ENCODE measurements at regions not wholly inside any gene's neighbourhood (a gene's known extent, or its start where the extent isn't known, plus 50 kb on each side); places are given as distances from the start of the nearest gene placed in this dataset.

DNA sequence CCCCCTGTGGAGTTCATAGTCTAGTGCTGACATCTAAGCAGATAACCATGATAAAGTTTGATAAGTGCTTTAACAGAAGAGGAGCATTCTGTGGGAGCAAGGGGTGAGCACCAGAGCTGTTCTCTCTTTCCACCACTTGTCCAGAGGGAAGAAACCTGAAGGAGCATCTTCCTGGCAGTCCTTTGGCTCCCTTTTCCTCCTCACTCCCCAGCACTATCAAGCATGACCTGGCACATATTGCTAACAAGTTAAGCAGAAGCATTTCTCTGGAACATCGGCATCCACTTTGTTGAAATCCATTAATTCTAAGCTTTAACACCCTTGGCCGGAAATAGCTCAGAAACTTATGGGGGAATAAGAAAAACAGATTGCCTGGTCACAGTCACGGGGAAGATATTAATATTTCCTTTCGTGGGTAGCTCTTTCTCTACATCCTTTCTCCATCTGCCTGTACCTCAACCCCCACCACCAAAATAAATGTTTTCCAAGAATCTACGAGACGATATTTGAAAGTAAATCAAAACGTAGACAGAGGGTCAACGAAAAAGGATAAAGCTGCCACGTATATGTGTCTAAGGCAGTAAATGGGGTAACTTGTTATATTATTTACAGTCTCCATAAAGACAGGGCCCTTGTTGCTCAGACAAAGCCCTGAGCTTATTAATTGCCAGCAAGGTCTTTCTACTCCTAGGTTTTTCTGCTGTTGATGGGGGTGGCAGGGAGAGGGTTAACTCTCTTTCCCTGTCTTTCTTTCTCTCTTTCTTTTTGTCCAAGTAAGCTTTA lies 351.4 kb downstream of the NUF2 start:
- TF ChIP-seq USF1 (CRISPR knock-in tag; IDR thresholded peaks at IDR 0.05) (no peak), RORB (CRISPR knock-in tag; IDR thresholded peaks at IDR 0.05) (no peak), PRDM15 (CRISPR knock-in tag; IDR thresholded peaks at IDR 0.05) (no peak)
- TF ChIP-seq, protein P1, sequence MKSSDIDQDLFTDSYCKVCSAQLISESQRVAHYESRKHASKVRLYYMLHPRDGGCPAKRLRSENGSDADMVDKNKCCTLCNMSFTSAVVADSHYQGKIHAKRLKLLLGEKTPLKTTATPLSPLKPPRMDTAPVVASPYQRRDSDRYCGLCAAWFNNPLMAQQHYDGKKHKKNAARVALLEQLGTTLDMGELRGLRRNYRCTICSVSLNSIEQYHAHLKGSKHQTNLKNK (CRISPR knock-in tag; IDR thresholded peaks at IDR 0.05), result no peak
- TF ChIP-seq, protein P2, sequence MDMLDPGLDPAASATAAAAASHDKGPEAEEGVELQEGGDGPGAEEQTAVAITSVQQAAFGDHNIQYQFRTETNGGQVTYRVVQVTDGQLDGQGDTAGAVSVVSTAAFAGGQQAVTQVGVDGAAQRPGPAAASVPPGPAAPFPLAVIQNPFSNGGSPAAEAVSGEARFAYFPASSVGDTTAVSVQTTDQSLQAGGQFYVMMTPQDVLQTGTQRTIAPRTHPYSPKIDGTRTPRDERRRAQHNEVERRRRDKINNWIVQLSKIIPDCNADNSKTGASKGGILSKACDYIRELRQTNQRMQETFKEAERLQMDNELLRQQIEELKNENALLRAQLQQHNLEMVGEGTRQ (CRISPR knock-in tag; IDR thresholded peaks at IDR 0.05), result no peak
- TF ChIP-seq, protein P3, sequence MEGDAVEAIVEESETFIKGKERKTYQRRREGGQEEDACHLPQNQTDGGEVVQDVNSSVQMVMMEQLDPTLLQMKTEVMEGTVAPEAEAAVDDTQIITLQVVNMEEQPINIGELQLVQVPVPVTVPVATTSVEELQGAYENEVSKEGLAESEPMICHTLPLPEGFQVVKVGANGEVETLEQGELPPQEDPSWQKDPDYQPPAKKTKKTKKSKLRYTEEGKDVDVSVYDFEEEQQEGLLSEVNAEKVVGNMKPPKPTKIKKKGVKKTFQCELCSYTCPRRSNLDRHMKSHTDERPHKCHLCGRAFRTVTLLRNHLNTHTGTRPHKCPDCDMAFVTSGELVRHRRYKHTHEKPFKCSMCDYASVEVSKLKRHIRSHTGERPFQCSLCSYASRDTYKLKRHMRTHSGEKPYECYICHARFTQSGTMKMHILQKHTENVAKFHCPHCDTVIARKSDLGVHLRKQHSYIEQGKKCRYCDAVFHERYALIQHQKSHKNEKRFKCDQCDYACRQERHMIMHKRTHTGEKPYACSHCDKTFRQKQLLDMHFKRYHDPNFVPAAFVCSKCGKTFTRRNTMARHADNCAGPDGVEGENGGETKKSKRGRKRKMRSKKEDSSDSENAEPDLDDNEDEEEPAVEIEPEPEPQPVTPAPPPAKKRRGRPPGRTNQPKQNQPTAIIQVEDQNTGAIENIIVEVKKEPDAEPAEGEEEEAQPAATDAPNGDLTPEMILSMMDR (IDR thresholded peaks at IDR 0.05), result no peak

Measured in WTC11 (cell line).